ENCODE measurements at regions not wholly inside any gene's neighbourhood (a gene's known extent, or its start where the extent isn't known, plus 50 kb on each side); places are given as distances from the start of the nearest gene placed in this dataset.

GRCh38 chr6:144854654-144855053 lies 569.5 kb downstream of the UTRN start:
- Histone ChIP-seq H3K23me2 (ENCODE audit: insufficient read length, low read depth, low read length, poor library complexity, severe bottlenecking) (no peaks in the 10 kb centered on the region), H3K79me1 (ENCODE audit: insufficient read depth, low read depth, low read length, poor library complexity, severe bottlenecking) (no peaks in the 10 kb centered on the region), H3K14ac (ENCODE audit: insufficient read depth, low read length) (no peak overlapping the region), H3K4me2 (ENCODE audit: insufficient read depth, insufficient read length, low read length) (no peak overlapping the region), H2BK120ac (ENCODE audit: low read depth, low read length, poor library complexity, severe bottlenecking) (no peak overlapping the region), H4K5ac (ENCODE audit: insufficient read length, low read depth, low read length) (peak overlapping the region; percentile 17), H3K79me2 (ENCODE audit: insufficient read depth, low read length) (no peaks in the 10 kb centered on the region), H3K4me1 (ENCODE audit: insufficient read depth, low read length) (no peaks in the 10 kb centered on the region), H4K8ac (replicated peaks; ENCODE audit: insufficient read length, low read depth, low read length) (no peak overlapping the region), H2AK5ac (ENCODE audit: insufficient read length, low read length) (no peak overlapping the region), H3K56ac (ENCODE audit: insufficient read length, low read depth, low read length) (no peak overlapping the region), H3K27me3 (ENCODE audit: insufficient read depth, low read length) (no peaks in the 10 kb centered on the region), H3K27ac (ENCODE audit: insufficient read length, low read depth, low read length) (no peak overlapping the region), H4K20me1 (ENCODE audit: control insufficient read depth, insufficient read depth, insufficient read length) (no peaks in the 10 kb centered on the region), H3K23ac (ENCODE audit: insufficient read length, low read depth, low read length) (no peak overlapping the region), H3K9ac (ENCODE audit: extremely low read depth, insufficient read length, low read length) (no peak overlapping the region), H2AFZ (ENCODE audit: low read length) (no peak overlapping the region), H3K18ac (ENCODE audit: insufficient read length, low read depth, low read length) (no peak overlapping the region), H2BK5ac (ENCODE audit: insufficient read length, low read length) (no peak overlapping the region), H3K4ac (ENCODE audit: low read depth, low read length) (no peak overlapping the region), H2BK15ac (ENCODE audit: low read depth, low read length) (no peak overlapping the region), H3K9me3 (ENCODE audit: control insufficient read depth, low read depth, low read length) (no peaks in the 10 kb centered on the region), H4K91ac (ENCODE audit: insufficient read length, low read depth, low read length) (no peak overlapping the region), H3T11ph (ENCODE audit: low read length) (no peak overlapping the region), H2BK12ac (ENCODE audit: insufficient read length, low read depth, low read length) (no peak overlapping the region), H2BK20ac (ENCODE audit: low read depth, low read length, poor library complexity, severe bottlenecking) (no peak overlapping the region)
- Mint-ChIP-seq H3K4me1 (peaks cover 0 to 10% of the 10 kb centered on the region in 2 experiments; a peak in 2 of 4 replicates), H3K27ac (no peak overlapping the region), H3K4me3 (no peak overlapping the region), H3K36me3 (ENCODE audit: insufficient read depth in 1 of 3, low read depth in 3 of 3) (peaks cover 7 to 29% (median 7%) of the 10 kb centered on the region in 3 experiments; a peak in 6 of 7 replicates), H3K27me3 (ENCODE audit: low read depth) (no peaks in the 10 kb centered on the region), H3K9me3 (peaks cover 2 to 4% of the 10 kb centered on the region in 2 experiments; a peak in 3 of 5 replicates)
- no peak for TF ChIP-seq CTCF (conservative IDR thresholded peaks at IDR 0.05)
- no peak for DNase-seq
- no CpG with 5 or more reads among the region's 1 CpG for WGBS (ENCODE audit: extremely low coverage, insufficient read length, low lambda C conversion rate)

Measured in H9 (cell line).